ENCODE measurements at regions not wholly inside any gene's neighbourhood (a gene's known extent, or its start where the extent isn't known, plus 50 kb on each side); places are given as distances from the start of the nearest gene placed in this dataset.
"Not testable (repeated sequence)": the region's sequence is repeated elsewhere in the genome, so short reads cannot be mapped to it uniquely, and the experiment has no call there.

GRCh38 chr3:154810017-154810416, 270.1 kb upstream of the MME start:
- DNase-seq: not testable (repeated sequence)

GRCh38 chr3:154801729-154802128, 278.4 kb upstream of the MME start:
- no peak for DNase-seq

- DNase-seq: no peak
Observed at GRCh38 chr3:154799800-154800199, 280.3 kb upstream of the MME start.

DNA sequence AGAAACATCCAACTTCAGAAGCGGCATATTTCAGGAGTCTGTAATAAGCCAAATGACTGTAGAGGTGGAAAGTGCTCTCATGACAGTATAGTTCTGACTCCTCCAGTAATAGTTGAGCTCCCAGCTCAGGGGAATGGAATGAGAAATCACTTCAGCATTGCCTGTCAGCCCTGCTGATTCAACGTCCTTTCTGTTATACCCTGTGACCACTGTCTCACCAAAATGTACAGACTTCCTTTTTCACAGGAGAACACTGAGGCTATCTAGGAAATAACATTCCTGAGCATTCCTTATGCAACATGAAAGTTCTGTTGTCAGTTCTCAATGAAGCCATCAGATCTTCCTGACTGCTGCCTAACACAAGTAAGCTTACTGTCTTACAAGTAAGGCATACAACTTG, 284.5 kb upstream of the MME start:
- no peak for DNase-seq

DNA sequence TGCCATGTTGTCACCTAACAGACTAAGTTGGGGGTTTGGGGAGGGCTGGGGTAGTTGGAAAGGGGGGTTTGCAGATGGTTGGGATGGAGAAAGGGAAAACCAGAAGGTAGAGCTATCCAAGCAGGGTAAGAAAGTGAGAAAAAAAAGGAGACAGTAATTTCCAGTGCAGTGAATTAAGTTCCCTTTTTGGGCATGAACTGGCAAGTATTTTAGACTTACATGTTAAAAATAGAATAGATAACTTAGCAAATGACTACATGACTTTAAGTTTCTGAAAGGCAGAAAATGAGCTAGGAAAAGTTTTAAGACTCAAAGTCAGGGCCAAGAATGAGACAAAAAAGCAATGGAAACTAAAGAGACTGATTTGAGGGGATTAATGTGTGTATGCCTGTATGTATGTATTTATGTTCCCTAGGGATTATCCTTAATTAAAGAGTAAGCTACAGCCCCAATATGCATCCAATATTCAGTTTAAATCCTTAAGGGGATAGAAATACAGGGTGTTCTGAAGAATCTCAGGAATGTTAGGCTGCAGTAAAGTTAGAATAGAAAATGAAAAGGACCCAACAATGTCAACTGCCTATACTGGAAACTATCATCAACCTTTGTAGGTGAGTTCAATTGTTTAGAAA, 285.2 kb upstream of the MME start:
- DNase-seq: no peak

DNA sequence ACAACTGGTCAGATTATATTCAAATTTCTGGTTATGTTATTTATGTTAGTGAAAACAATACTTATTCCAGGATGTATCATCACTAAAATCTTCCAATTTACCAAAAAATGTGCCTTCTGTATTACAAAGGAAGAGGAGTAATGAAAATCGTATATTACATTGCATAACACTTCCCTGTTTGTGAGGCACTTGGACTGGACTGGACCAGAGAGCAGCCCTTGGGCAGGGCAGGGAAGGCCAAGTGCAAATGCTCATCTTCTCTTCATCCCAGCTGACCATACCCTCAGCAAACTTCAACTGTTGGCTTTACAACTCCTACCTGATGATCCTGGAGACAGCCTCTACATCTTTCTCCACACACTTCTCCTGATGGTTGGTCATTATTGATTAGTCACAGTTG, 285.7 kb upstream of the MME start:
- no peak for DNase-seq

DNA sequence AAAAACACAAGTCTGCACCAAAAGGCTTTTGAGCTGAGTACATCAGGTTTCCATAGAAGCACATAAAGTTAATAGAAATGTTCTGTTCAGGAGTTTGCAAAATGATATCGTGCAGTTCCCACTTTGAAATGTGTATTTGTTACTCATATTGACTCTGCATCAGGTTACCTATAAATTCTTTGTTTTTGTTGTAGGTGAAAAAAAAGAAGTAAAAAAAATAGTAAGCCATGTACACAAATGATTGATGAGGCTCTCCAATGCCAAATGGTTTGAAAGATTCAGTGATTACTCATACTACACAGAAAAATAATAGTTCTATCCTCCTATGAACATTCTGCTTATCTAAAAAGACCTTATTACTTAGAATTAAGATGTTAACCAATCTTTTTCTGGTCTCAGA, 287.3 kb upstream of the MME start:
- DNase-seq: no peak

DNA sequence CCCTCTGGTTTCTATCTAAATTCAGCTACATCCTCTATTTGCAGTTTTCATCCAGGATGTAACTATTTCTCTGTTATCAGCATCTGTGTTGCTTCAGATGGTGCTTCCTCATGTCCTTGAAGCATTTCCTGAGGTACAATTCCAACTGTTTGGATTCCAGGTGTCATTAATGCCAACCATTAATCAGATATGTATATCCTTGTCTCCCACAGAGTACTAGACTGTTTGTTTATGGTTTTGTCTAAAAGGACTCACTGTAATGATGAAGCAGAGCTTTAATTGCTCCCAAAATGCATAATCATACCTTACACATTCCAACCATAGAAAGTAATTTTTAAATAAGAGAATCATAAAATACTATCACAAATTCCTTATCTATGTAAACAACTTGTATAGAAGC, 288.5 kb upstream of the MME start:
- no peak for DNase-seq

GRCh38 chr3:154786724-154787123, 293.4 kb upstream of the MME start:
- DNase-seq: no peak

DNA sequence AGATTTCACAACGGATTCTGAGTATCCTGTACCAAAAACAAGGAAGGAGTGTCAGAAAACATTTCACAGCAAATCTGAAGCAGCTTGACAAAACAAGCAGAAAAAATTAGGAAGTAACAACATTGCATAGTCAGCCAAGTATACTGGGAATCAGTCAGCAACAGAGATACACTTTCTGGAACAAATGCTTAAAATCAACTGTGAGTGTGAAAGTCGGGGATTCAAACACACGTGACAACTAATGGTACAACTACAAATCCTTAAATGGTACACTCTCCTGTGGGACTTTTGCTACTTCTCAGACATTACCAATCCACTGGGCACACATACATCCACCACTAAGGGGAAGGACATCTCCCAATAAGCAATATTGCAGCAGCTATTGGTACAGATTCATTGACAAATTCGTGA, 296.6 kb upstream of the MME start:
- DNase-seq: no peak

- no peak for DNase-seq
Observed at GRCh38 chr3:154783061-154783460, 297.1 kb upstream of the MME start.

- no peak for DNase-seq
Observed at GRCh38 chr3:154782151-154782550, 298.0 kb upstream of the MME start.

- DNase-seq: no peak
Observed at GRCh38 chr3:154781595-154781994, 298.5 kb upstream of the MME start.

GRCh38 chr3:154780263-154780662, 299.9 kb upstream of the MME start:
- no peak for DNase-seq

- no peak for DNase-seq
Observed at GRCh38 chr3:154779571-154779970, 300.5 kb upstream of the MME start.

DNA sequence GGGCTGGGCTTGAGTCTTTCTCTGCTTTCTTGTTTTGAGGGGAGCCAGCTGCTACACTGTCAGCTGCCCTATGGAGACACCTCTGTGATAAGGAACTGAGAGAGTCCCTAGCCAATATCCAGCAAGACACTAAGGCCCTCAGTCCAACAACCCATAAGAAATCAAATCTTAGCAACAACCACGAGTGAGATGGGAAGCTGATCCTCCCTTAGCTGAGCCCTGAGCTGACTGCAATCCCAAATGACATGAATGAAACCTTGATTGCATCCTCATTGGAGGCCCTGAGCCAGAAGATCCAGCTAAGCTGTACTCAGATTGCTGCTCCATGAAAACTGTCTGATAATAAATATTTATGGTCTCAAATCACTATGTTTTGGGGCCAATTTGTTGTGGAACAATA, 302.1 kb upstream of the MME start:
- DNase-seq: no peak

DNA sequence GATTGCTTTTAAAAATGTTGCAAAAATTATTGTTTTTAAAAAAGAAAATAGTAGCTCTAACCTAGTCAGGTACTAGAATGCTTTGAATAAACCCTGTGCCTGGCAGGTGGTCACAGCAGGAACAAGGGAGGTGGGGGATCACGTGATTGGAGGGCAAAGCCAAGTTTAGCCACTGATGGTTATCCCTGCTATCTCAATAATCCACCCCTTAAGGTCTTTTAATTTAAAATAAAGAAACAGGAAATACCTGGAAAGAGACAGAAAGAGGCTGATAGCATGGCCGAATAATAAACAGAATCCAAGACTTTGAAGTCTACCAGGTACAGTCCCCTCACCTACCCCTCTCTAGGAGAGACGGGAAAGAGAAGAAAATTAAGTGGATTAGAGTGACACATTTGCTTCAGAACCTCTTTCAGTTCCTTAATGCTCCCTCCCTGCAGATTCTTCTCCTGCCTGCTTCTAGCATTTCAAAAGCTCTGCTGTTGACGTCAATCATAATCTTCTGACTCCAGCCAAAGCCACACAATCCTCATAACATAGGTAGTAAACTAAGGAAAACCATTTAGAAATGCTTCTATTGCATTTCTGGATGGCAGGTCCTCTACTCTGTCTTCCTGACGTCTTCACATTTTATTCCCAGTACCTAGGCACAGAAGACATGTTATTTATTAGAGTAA, 303.4 kb upstream of the MME start:
- no peak for DNase-seq

DNA sequence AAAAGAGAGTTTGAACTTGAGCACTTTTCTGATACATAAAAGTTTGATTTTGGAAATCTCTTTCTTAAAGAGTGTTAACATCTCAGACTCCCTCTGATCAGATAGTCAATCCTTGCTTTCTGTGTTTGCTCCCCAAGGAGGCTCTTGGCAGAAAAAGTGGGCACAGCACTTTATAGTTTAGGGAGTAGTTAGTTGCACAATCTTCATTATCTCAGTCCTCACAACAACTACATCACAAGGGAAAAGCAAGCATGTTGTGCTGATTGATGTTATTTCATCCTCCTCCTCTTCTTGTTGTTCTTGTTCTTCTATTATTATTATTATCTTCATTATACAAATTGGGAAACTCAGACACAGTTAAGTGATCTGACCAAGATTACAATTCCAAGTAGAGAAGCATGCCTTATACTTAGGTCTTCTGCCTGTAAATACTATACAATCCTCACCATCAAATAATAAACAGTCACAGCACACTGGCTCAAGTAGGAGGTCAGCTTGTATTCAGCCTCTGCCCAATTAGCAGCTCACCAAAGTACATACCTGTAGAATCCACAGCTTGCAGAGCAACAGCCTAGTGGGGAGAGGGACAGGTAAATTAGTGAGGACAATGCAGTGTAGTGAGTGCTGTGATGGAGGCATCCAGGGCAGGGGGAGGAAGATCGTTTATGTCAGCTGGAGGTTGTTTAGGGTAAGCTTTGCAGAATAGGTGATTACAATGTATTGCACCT, 304.1 kb upstream of the MME start:
- DNase-seq: no peak

- DNase-seq: no peak
Observed at GRCh38 chr3:154766765-154767503, 313.2 kb upstream of the MME start.

- no peak for DNase-seq
Observed at GRCh38 chr3:154764856-154765640, 315.1 kb upstream of the MME start.

DNA sequence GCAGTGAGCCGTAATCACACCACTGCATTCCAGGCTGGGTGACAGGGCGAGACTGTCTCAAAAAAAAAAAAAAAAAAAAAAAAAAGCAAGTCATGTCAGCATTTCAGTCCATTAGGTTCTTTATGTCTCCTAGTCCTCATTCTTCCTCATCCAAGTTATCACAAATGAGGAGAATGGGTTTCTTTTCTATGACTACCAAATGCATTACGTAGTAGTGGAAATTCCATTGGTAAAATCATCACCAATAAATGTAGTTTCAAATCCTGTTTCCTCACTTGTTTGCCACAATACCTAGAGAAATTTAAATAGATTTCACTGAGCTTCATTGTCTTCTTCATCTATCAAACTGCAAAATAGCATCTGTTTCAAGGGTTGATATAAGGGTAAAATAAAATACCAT, 317.6 kb upstream of the MME start:
- no peak for DNase-seq

DNA sequence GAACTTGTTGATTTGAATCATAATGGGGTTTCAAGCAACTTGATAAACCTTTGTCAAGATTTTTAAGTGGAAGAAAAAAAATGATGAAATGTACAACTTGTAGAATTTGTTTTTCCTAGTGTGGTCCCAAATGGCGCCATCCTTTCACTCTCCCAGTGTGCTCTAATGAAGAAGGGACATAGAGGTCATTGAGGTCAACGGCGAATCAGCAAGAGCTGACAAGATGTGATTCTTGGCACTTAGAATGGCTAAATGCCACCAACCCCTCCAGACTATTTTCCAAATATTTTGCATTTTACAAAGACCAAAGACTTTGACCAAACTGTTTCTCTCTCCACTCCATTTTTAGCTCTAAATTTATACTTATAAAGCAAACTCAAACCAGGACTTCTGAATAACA, 320.2 kb upstream of the MME start:
- no peak for DNase-seq
